CD4-positive, CD25-positive, alpha-beta regulatory T cell (primary cell): ENCODE measurements at regions not wholly inside any gene's neighbourhood (a gene's known extent, or its start where the extent isn't known, plus 50 kb on each side); places are given as distances from the start of the nearest gene placed in this dataset.
A peak's percentile ranks its signal among the peaks of the same experiment; 100 is the strongest.

Experiments used
- ATAC-seq, 2 donors: fragments of 150-1000 bp; cut with Tn5 transposase; one replicate each; pipeline ENCODE4 v1.10.0; 2021; ENCODE audit warnings: low read depth in 2 of 2, moderate number of reproducible peaks in 2 of 2, moderate library complexity in 1 of 2
- DNase-seq, 3 donors: peaks; one replicate each; pipeline versions ENCODE4 v3.0.0 to v3.0.0-alpha.2; 2012 to 2022; ENCODE audit warnings: mixed read lengths in 1 of 3
- H3K27ac ChIP-seq: one replicate; pipeline ENCODE4 v1.7.0; 2013; ENCODE audit warnings: mild to moderate bottlenecking, low read length; ENCODE audit not compliant: insufficient read depth, poor library complexity, severe bottlenecking
- H3K27me3 ChIP-seq: one replicate; pipeline ENCODE4 v1.7.0; 2013; ENCODE audit warnings: low read length; ENCODE audit not compliant: control insufficient read depth, insufficient read depth
- H3K36me3 ChIP-seq: one replicate; pipeline ENCODE4 v1.7.0; 2013; ENCODE audit warnings: mild to moderate bottlenecking, low read length, moderate library complexity; ENCODE audit not compliant: control insufficient read depth, insufficient read depth
- H3K4me1 ChIP-seq: 2 replicates; pipeline ENCODE4 v1.7.0; 2013; ENCODE audit warnings: mild to moderate bottlenecking, low read length; ENCODE audit not compliant: insufficient read depth, control insufficient read depth, poor library complexity, severe bottlenecking
- H3K4me3 ChIP-seq: one replicate; pipeline ENCODE4 v1.7.0; 2013; ENCODE audit warnings: low read depth, mild to moderate bottlenecking, low read length, moderate library complexity
- H3K9me3 ChIP-seq, 2 experiments: 1 replicate in 1 of 2; 2 replicates in 1 of 2; pipeline ENCODE4 v1.7.0; 2013; ENCODE audit warnings: low read length in 2 of 2, mild to moderate bottlenecking in 1 of 2, moderate library complexity in 1 of 2; ENCODE audit not compliant: control insufficient read depth in 2 of 2
- H3K27ac Mint-ChIP-seq, 3 donors: one replicate each; pipeline ENCODE4 v1.8.0; 2020 to 2022; ENCODE audit warnings: mild to moderate bottlenecking in 3 of 3, mixed read lengths in 3 of 3, moderate library complexity in 2 of 3
- H3K27me3 Mint-ChIP-seq: one replicate; pipeline ENCODE4 v1.8.0; 2022; ENCODE audit warnings: mild to moderate bottlenecking, mixed read lengths
- H3K36me3 Mint-ChIP-seq: one replicate; pipeline ENCODE4 v1.8.0; 2020; ENCODE audit warnings: mixed read lengths
- H3K4me1 Mint-ChIP-seq, 4 donors: one replicate each; pipeline ENCODE4 v1.8.0; 2020 to 2022; ENCODE audit warnings: mixed read lengths in 4 of 4, mild to moderate bottlenecking in 1 of 4
- H3K4me3 Mint-ChIP-seq, 4 donors: one replicate each; pipeline ENCODE4 v1.8.0; 2020 to 2022; ENCODE audit warnings: mild to moderate bottlenecking in 4 of 4, mixed read lengths in 4 of 4, moderate library complexity in 3 of 4
- H3K9me3 Mint-ChIP-seq, 7 donors: one replicate each; pipeline ENCODE4 v1.8.0; 2020 to 2022; ENCODE audit warnings: mixed read lengths in 7 of 7, mild to moderate bottlenecking in 3 of 7, moderate library complexity in 2 of 7

DNA sequence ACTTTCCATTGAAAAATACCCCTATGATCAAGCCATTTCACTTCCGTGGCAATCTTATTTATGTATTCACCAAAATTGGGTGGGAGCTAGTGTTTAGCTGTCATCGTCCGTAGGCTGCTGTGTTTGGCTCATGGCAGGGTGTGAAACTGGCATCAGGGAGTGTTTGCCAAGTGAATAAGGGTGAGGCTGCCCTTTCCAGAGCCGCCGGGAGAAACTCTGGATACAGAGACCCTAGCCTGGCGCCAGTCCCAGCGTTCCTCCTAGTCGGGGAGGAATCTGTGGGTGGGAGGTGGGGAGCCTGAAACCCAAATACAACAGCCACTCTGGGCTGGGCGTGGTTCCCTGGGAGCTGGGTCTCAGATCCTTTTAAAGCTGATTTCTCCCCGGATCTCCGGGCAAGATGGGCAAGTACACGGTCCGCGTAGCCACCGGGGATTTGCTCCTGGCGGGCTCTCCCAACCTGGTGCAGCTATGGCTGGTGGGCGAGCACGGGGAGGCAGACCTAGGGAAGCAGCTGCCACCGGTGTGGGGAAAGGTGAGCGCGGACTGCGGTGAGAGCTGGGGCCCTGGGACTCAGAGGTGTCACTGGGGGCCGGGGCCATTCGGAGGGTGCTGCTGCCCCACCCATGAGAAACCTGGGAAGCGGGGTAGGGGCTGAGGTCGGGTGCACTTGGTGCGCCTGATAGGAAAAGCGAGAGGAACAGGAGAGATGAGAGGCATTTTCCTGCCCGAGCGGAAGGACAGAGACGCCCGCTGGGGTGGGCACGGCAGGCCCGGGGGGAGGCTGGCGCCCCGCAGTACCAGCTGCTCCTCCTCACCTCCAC lies 62.1 kb upstream of the TEKT1 start:
- H3K36me3 Mint-ChIP-seq, result peaks cover 4% of the 10 kb centered on the region
- H3K9me3 Mint-ChIP-seq, result peaks cover 0 to 7% (median 6%) of the 10 kb centered on the region in 7 donors
- H3K4me1 Mint-ChIP-seq, result peaks cover 0 to 7% (median 4%) of the 10 kb centered on the region in 4 donors
- ATAC-seq (no peak), DNase-seq (no peak)
- Histone ChIP-seq H3K27ac (no peak overlapping the region), H3K4me1 (no peaks in the 10 kb centered on the region), H3K9me3 (no peaks in the 10 kb centered on the region), H3K4me3 (no peak overlapping the region), H3K36me3 (no peaks in the 10 kb centered on the region), H3K27me3 (peaks cover 3% of the 10 kb centered on the region)
- H3K27ac Mint-ChIP-seq, result no peak overlapping the region
- peaks cover 30% of the 10 kb centered on the region for H3K27me3 Mint-ChIP-seq
- H3K4me3 Mint-ChIP-seq, result no peak overlapping the region

DNA sequence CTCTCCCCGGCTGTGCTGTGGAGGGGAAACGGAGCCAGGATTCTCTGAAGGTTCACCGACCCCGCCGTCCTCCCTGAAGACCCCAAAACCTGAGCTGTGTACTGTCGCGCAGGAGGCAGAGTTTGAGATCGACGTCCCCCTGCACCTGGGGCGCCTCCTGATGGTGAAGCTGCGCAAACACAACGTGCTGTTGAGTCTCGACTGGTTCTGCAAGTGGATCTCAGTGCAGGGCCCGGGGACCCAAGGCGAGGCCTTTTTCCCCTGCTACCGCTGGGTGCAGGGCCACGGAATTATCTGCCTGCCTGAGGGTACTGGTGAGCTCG lies 62.6 kb upstream of the TEKT1 start:
- Histone ChIP-seq H3K9me3 (no peaks in the 10 kb centered on the region), H3K4me1 (no peaks in the 10 kb centered on the region), H3K36me3 (no peaks in the 10 kb centered on the region), H3K27me3 (peaks cover 3% of the 10 kb centered on the region), H3K4me3 (no peak overlapping the region), H3K27ac (no peak overlapping the region)
- Mint-ChIP-seq H3K27me3 (peaks cover 30% of the 10 kb centered on the region), H3K36me3 (peaks cover 4% of the 10 kb centered on the region), H3K27ac (no peak overlapping the region), H3K9me3 (peaks cover 0 to 6% (median 3%) of the 10 kb centered on the region in 7 donors), H3K4me3 (no peak overlapping the region), H3K4me1 (peaks cover 0 to 6% (median 4%) of the 10 kb centered on the region in 4 donors)
- ATAC-seq, result no peak
- DNase-seq, result peak in 1 of 3 donors; percentile 26

DNA sequence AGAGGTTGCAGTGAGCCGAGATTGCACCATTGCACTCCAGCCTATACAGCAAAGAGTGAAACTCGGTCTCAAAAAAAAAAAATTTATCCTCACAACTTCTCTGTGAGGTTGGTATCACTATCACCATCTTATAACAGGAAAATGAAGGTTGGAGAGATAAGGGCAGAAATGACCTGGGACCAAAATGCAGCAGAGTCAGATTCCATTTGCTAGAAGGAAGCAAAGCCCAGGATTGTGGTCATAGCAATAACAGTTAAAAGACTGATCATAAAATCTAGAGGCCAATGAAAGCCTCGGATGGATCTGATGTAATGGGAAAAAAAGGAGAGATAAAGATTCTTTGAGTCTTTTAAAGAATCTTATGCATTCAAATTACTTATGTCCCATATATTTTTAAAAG lies 69.6 kb upstream of the TEKT1 start:
- H3K4me1 Mint-ChIP-seq, result no peaks in the 10 kb centered on the region
- no peak for ATAC-seq
- no peaks in the 10 kb centered on the region for H3K36me3 Mint-ChIP-seq

DNA sequence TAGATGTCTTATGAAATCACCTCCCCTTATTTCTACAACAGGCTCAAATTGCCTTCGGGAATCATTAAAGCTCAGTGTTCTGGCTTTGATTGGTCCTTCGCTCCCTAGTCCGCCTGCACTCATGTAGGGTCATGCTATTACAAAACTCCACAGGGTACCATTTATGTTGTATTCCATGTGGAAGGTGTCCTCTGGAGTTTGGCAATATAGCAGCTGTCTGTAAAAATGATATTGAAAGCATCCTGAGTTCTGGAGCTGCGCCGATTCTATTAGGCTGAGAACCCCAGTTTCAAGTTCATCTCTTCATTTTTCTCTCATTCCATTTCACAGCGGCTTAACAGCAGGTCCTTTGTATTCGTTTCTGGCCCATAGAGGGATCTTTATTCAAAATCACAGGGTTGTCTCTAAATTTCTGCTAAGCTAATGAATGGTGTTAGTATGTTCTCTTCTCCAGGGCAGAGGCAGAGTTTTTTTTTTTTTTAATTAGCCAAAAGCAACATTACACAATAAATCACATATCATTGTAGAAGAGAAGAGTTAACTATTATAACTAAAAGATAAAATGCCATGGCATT lies 71.9 kb upstream of the TEKT1 start:
- no peaks in the 10 kb centered on the region for H3K36me3 ChIP-seq
- H3K27ac Mint-ChIP-seq, result no peak overlapping the region

More for the DNA sequence above, 69.6 kb upstream of the TEKT1 start:
- Histone ChIP-seq H3K27me3 (peaks cover 3% of the 10 kb centered on the region), H3K9me3 (no peaks in the 10 kb centered on the region), H3K36me3 (no peaks in the 10 kb centered on the region), H3K4me1 (no peaks in the 10 kb centered on the region), H3K27ac (no peak overlapping the region), H3K4me3 (no peak overlapping the region)
- Mint-ChIP-seq H3K27me3 (peaks cover 6% of the 10 kb centered on the region), H3K9me3 (peaks cover 0 to 3% (median 0%) of the 10 kb centered on the region in 7 donors), H3K27ac (no peak overlapping the region), H3K4me3 (no peak overlapping the region)
- DNase-seq, result no peak

DNA sequence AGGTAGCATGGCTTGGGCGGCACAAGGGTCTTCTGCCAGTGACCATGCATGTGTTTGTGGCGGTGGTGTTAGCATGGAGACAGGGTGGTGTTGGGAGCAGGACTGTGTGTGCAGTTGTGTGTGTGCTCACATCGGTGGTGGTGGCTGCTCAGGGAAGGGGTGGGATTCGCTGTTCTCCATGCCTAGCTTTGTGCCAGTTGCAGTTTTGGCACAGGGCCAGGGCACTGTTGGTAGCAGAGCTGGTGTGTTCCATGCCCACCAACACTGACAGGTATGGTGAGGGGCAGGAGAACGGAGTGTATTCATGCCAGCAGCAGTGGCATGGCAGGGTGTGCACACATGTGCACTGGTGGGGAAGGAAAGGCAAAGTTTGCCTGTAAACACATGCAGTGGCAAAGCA lies 77.3 kb upstream of the TEKT1 start:
- H3K27ac Mint-ChIP-seq, result no peak overlapping the region
- H3K9me3 Mint-ChIP-seq, result no peaks in the 10 kb centered on the region
- H3K4me3 Mint-ChIP-seq, result no peak overlapping the region
- peaks cover 4% of the 10 kb centered on the region for H3K27me3 ChIP-seq
- H3K9me3 ChIP-seq, result no peaks in the 10 kb centered on the region
- no peak for DNase-seq
- H3K4me3 ChIP-seq, result no peak overlapping the region
- no peaks in the 10 kb centered on the region for H3K36me3 ChIP-seq
- no peak overlapping the region for H3K27ac ChIP-seq
- ATAC-seq, result no peak
- H3K4me1 ChIP-seq, result peaks cover 3% of the 10 kb centered on the region
- peaks cover 29% of the 10 kb centered on the region for H3K27me3 Mint-ChIP-seq
- H3K36me3 Mint-ChIP-seq, result peaks cover 4% of the 10 kb centered on the region
- peaks cover 3 to 12% (median 5%) of the 10 kb centered on the region in 4 donors for H3K4me1 Mint-ChIP-seq

More for the DNA sequence above, 71.9 kb upstream of the TEKT1 start:
- H3K27ac ChIP-seq, result no peak overlapping the region
- no peaks in the 10 kb centered on the region for H3K36me3 Mint-ChIP-seq
- no peaks in the 10 kb centered on the region for H3K4me1 Mint-ChIP-seq
- ATAC-seq (no peak), DNase-seq (no peak)
- no peaks in the 10 kb centered on the region for H3K9me3 ChIP-seq
- no peak overlapping the region for H3K4me3 Mint-ChIP-seq
- H3K4me1 ChIP-seq, result no peaks in the 10 kb centered on the region
- no peaks in the 10 kb centered on the region for H3K27me3 Mint-ChIP-seq
- H3K9me3 Mint-ChIP-seq, result no peaks in the 10 kb centered on the region
- H3K27me3 ChIP-seq, result no peaks in the 10 kb centered on the region
- H3K4me3 ChIP-seq, result no peak overlapping the region

DNA sequence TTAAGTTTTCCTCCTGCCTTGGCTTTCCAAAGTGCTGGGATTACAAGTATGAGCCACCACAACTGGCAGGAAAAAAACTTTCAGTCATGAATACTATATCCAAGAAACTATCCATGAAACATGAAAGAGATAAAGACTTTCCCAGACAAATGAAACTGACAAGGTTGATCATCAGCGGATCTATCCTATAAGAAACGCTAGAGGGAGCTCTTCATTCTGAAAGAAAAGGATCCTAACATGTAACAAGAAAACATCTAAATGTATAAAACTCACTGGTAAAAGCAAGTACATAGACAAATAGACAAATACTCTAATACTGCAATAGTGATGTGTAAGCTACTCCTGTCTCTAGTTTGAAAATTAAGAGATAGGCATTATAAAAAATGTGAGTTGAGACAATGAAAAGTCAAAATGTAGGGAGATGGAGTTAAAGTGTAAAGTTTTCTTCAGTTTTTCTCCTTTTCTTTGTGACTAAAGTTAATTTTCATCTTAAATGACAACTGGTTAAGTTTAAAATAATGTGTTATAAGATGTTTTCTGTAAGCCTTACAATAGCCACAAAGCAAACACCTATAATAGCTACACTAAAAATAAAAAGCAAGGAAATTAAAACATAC lies 79.6 kb upstream of the TEKT1 start:
- Histone ChIP-seq H3K27ac (no peak overlapping the region), H3K27me3 (peaks cover 4% of the 10 kb centered on the region), H3K4me1 (peaks cover 10% of the 10 kb centered on the region), H3K9me3 (no peaks in the 10 kb centered on the region), H3K36me3 (no peaks in the 10 kb centered on the region), H3K4me3 (no peak overlapping the region)
- H3K36me3 Mint-ChIP-seq, result peaks cover 4% of the 10 kb centered on the region
- DNase-seq (peak in 2 of 3 donors; percentile 54 to 58), ATAC-seq (no peak)
- H3K9me3 Mint-ChIP-seq, result no peaks in the 10 kb centered on the region
- peaks cover 34% of the 10 kb centered on the region for H3K27me3 Mint-ChIP-seq
- no peak overlapping the region for H3K27ac Mint-ChIP-seq
- peaks cover 4 to 16% (median 9%) of the 10 kb centered on the region in 4 donors for H3K4me1 Mint-ChIP-seq
- no peak overlapping the region for H3K4me3 Mint-ChIP-seq

DNA sequence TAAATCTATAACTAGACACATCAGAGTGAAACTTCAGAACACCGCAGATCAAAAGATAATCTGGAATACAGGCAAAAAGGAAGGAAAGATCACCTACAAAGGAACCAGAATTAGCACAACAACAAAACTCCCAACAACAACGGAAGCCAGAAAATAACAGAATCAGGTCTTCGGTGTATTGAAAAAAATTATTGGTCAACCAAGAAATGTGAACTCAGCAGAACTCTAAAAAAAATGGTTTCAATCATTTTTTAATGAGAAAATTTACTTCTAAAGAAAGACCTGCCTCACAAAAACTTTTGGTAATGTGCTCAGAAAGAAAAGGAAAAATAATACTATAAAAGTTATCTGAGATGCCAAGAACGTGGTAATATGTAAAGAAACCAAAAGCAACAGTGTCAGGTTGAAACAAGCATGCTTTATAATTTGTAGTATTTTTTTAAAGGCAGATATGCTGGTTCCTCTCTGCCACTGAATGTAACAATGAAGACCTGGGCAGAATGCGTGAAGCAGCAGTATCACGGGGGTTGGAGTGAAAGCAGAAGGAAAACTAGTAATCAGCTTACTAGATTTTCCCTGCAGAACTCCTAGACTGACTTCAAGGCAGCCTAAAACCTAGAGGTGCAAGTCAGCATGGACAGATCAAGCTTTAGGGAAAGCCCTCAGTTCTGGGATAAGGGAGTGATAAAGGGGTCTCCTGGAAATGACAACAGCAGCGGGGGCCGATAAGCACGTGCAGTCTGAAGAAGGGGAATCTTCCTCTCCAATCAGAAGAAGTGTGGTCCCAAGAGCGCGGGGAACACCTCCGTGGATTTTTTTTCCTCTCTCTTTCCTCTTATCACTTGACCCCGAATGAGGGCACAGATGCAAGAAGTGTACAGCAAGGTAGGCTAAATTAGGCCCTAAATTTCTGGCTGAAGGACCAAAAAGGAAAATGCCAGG lies 80.9 kb upstream of the TEKT1 start:
- Mint-ChIP-seq H3K27ac (peak overlapping the region in 1 of 3 donors; percentile 37), H3K4me1 (peaks cover 4 to 16% (median 9%) of the 10 kb centered on the region in 4 donors), H3K9me3 (no peaks in the 10 kb centered on the region), H3K27me3 (peaks cover 43% of the 10 kb centered on the region), H3K36me3 (peaks cover 4% of the 10 kb centered on the region), H3K4me3 (no peak overlapping the region)
- Histone ChIP-seq H3K36me3 (no peaks in the 10 kb centered on the region), H3K27ac (no peak overlapping the region), H3K4me3 (no peak overlapping the region), H3K4me1 (peaks cover 10% of the 10 kb centered on the region), H3K27me3 (peaks cover 4% of the 10 kb centered on the region), H3K9me3 (peaks cover 0 to 1% of the 10 kb centered on the region in 2 experiments)
- no peak for DNase-seq
- no peak for ATAC-seq
